Stimulated activated CD8-positive, alpha-beta memory T cell treated with anti-CD3 and anti-CD28 coated beads, Interleukin-15, amount 100 ng/mL, for 24 hours (primary cell): ENCODE measurements at regions not wholly inside any gene's neighbourhood (a gene's known extent, or its start where the extent isn't known, plus 50 kb on each side); places are given as distances from the start of the nearest gene placed in this dataset.
"Not testable (repeated sequence)": the region's sequence is repeated elsewhere in the genome, so short reads cannot be mapped to it uniquely, and the experiment has no call there.

Experiments used
- DNase-seq: peaks from one replicate; pipeline ENCODE4 v3.0.0-alpha.2; 2020; ENCODE audit warnings: low read depth

- no peak for DNase-seq
These were observed 337.6 kb upstream of the CHRM2 start for GRCh38 chr7:136530831-136531230.

GRCh38 chr7:136528329-136528728, 340.1 kb upstream of the CHRM2 start:
- no peak for DNase-seq

- no peak for DNase-seq
These were observed 340.9 kb upstream of the CHRM2 start for GRCh38 chr7:136527554-136527953.

- no peak for DNase-seq
These were observed 341.9 kb upstream of the CHRM2 start for GRCh38 chr7:136526408-136527105.

GRCh38 chr7:136523571-136523970, 344.9 kb upstream of the CHRM2 start:
- no peak for DNase-seq

GRCh38 chr7:136517971-136518370, 350.5 kb upstream of the CHRM2 start:
- no peak for DNase-seq

- DNase-seq: no peak
These were observed 353.7 kb upstream of the CHRM2 start for GRCh38 chr7:136514776-136515175.

GRCh38 chr7:136513744-136514143, 354.7 kb upstream of the CHRM2 start:
- DNase-seq: no peak

- no peak for DNase-seq
These were observed 359.0 kb upstream of the CHRM2 start for GRCh38 chr7:136509466-136509865.

- no peak for DNase-seq
These were observed 366.3 kb upstream of the CHRM2 start for GRCh38 chr7:136502162-136502561.

GRCh38 chr7:136501151-136501550, 367.3 kb upstream of the CHRM2 start:
- DNase-seq: no peak

GRCh38 chr7:136496551-136496950, 371.9 kb upstream of the CHRM2 start:
- no peak for DNase-seq

GRCh38 chr7:136495081-136495480, 373.4 kb upstream of the CHRM2 start:
- no peak for DNase-seq

GRCh38 chr7:136492366-136492765, 376.1 kb upstream of the CHRM2 start:
- DNase-seq: no peak

- DNase-seq: no peak
These were observed 378.6 kb upstream of the CHRM2 start for GRCh38 chr7:136489808-136490207.

- DNase-seq: no peak
These were observed 387.6 kb upstream of the CHRM2 start for GRCh38 chr7:136480901-136481300.

- DNase-seq: no peak
These were observed 388.5 kb upstream of the CHRM2 start for GRCh38 chr7:136479922-136480321.

- no peak for DNase-seq
These were observed 398.3 kb upstream of the CHRM2 start for GRCh38 chr7:136470179-136470578.

GRCh38 chr7:136452949-136453348, 415.5 kb upstream of the CHRM2 start:
- no peak for DNase-seq

- no peak for DNase-seq
These were observed 421.7 kb upstream of the CHRM2 start for GRCh38 chr7:136446751-136447150.

GRCh38 chr7:136441835-136442234, 426.6 kb upstream of the CHRM2 start:
- no peak for DNase-seq

GRCh38 chr7:136431736-136432135, 436.7 kb upstream of the CHRM2 start:
- DNase-seq: not testable (repeated sequence)

GRCh38 chr7:136424058-136424457, 444.4 kb upstream of the CHRM2 start:
- DNase-seq: no peak

- not testable (repeated sequence) for DNase-seq
These were observed 442.6 kb upstream of the MTPN start for GRCh38 chr7:136419740-136420139.
